ENCODE measurements at regions not wholly inside any gene's neighbourhood (a gene's known extent, or its start where the extent isn't known, plus 50 kb on each side); places are given as distances from the start of the nearest gene placed in this dataset.

DNA sequence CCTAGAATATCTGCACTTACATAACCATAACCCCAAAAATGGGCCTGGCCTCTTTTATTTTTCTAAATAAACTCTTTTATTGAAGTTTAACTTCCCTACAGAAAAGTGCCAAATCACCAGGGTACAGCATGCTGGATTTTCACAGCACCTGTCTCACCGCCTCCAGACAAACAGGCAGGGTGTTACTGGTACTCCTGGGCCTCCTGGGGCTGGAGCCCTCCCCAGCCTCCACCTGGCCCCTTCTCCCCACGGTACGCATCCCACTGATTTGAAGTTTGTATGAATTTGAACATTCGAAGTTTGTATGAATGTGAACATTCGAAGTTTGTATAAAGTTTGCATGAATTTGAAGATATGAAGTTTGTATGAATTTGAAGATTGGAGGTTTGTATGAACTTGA is 232.1 kb downstream of the NDUFA10 start:
- no peaks in the 10 kb centered on the region for H3K36me3 Mint-ChIP-seq (ENCODE audit: low read depth)
- H3K27me3 Mint-ChIP-seq (ENCODE audit: insufficient read depth): peaks cover 5% of the 10 kb centered on the region
- TF ChIP-seq, protein P1, sequence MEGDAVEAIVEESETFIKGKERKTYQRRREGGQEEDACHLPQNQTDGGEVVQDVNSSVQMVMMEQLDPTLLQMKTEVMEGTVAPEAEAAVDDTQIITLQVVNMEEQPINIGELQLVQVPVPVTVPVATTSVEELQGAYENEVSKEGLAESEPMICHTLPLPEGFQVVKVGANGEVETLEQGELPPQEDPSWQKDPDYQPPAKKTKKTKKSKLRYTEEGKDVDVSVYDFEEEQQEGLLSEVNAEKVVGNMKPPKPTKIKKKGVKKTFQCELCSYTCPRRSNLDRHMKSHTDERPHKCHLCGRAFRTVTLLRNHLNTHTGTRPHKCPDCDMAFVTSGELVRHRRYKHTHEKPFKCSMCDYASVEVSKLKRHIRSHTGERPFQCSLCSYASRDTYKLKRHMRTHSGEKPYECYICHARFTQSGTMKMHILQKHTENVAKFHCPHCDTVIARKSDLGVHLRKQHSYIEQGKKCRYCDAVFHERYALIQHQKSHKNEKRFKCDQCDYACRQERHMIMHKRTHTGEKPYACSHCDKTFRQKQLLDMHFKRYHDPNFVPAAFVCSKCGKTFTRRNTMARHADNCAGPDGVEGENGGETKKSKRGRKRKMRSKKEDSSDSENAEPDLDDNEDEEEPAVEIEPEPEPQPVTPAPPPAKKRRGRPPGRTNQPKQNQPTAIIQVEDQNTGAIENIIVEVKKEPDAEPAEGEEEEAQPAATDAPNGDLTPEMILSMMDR (IDR thresholded peaks at IDR 0.05): no peak
- H3K4me1 Mint-ChIP-seq (ENCODE audit: low read depth): no peaks in the 10 kb centered on the region
- no peak overlapping the region for H3K27ac Mint-ChIP-seq
- no peak for DNase-seq
- H3K4me3 Mint-ChIP-seq: no peak overlapping the region
- H3K9me3 Mint-ChIP-seq: peaks cover 19% of the 10 kb centered on the region; the same call in 1 of the 2 replicates

DNA sequence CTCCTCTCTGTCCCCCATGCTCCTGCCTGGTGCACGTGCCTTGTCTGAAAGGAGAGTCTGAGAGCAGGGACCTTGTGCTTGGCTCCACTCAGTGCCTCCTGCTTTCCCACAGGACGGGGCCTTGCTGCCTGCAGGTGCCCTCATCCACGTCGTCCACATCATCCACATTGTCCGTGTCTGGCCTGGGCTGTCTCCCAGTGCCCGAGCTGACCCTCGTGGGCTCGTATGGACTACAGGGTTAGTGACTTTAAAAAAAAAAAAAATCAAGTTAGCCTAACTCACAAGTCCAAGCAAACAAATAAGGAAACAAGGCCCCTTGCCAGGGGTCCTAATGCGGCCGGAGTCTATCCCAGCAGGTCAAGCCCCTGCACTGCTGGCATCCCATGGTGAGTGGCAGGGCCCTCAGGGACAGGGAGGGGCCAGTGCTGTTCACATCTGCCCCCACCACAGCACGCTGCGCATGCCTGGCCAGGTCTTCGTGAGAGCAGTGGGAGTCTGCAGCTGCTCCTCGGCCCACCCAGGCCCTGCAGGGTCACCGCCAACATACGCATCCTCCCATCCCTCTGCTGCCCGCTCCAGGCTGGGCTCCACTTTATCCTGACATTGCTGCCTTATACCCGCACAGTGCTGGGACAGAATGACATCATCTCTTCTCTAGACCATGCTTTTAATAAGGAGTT is 232.6 kb downstream of the NDUFA10 start:
- Mint-ChIP-seq H3K9me3 (peaks cover 17% of the 10 kb centered on the region; the same call in 1 of the 2 replicates), H3K27ac (no peak overlapping the region), H3K4me3 (no peak overlapping the region), H3K27me3 (ENCODE audit: insufficient read depth) (peaks cover 4% of the 10 kb centered on the region), H3K4me1 (ENCODE audit: low read depth) (no peaks in the 10 kb centered on the region), H3K36me3 (ENCODE audit: low read depth) (no peaks in the 10 kb centered on the region)
- TF ChIP-seq, protein P1 (IDR thresholded peaks at IDR 0.05): no peak
- no peak for DNase-seq

DNA sequence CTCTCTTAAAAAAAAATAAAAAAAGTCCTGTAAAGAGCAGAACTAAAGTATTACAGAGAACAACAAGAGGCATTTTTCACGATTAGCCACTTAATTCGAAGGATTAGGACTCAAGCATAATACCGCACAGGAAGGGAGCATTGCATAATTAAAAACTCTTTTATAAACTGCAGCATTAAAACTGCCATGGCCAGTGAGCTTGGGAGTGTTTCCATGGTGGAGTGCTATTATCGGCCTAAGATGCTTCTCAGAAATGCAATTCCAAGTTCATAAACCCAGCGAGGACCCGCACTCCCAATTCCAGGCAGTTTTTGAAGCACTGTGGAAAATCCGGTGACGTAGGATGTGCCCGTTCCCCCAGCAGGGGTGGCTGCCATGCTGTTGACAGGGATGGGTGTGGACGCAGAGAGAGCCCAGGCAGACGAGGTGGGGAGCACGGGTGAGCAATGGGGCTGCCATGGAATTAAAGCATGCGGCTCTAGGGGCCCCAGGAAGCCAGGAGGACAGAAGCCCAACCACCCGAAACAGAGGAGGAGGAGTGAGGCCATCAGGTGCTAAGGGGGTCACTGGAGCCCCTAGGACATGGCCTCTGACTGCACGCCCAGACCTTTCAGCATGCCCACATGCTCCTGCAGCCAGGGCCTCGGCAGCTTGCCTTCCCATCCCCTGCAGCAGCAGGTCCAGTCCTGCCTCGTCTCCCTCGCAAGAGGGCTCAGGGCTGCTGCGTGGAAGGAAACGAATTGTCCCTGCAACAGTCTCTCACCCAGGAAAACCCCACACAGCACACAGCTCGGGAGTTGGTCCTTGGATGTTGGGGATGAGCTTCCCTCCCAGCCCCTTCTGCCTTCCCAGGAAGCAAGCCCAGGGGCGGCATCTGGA is 233.4 kb downstream of the NDUFA10 start:
- Mint-ChIP-seq H3K36me3 (ENCODE audit: low read depth) (no peaks in the 10 kb centered on the region), H3K27me3 (ENCODE audit: insufficient read depth) (peaks cover 4% of the 10 kb centered on the region), H3K9me3 (peaks cover 12% of the 10 kb centered on the region; the same call in 1 of the 2 replicates), H3K4me1 (ENCODE audit: low read depth) (no peaks in the 10 kb centered on the region), H3K27ac (no peak overlapping the region), H3K4me3 (no peak overlapping the region)
- TF ChIP-seq, protein P1 (IDR thresholded peaks at IDR 0.05): no peak
- DNase-seq: no peak

- no peak overlapping the region for H3K4me3 Mint-ChIP-seq
- H3K9me3 Mint-ChIP-seq: peaks cover 15% of the 10 kb centered on the region; the same call in 1 of the 2 replicates
- H3K27ac Mint-ChIP-seq: no peak overlapping the region
- H3K36me3 Mint-ChIP-seq (ENCODE audit: low read depth): no peaks in the 10 kb centered on the region
- TF ChIP-seq, protein P1 (IDR thresholded peaks at IDR 0.05): no peak
- DNase-seq: no peak
- peaks cover 4% of the 10 kb centered on the region for H3K27me3 Mint-ChIP-seq (ENCODE audit: insufficient read depth)
- no peaks in the 10 kb centered on the region for H3K4me1 Mint-ChIP-seq (ENCODE audit: low read depth)
Measured at GRCh38 chr2:239790721-239791120, 234.4 kb downstream of the NDUFA10 start.

- H3K36me3 Mint-ChIP-seq (ENCODE audit: low read depth): no peaks in the 10 kb centered on the region
Measured at GRCh38 chr2:239790313-239790712, 234.8 kb downstream of the NDUFA10 start.

More at GRCh38 chr2:239790313-239790712, 234.8 kb downstream of the NDUFA10 start:
- TF ChIP-seq, protein P1 (IDR thresholded peaks at IDR 0.05): no peak
- peaks cover 4% of the 10 kb centered on the region for H3K27me3 Mint-ChIP-seq (ENCODE audit: insufficient read depth)
- H3K4me1 Mint-ChIP-seq (ENCODE audit: low read depth): no peaks in the 10 kb centered on the region
- no peak overlapping the region for H3K4me3 Mint-ChIP-seq
- no peak for DNase-seq
- no peak overlapping the region for H3K27ac Mint-ChIP-seq
- H3K9me3 Mint-ChIP-seq: peaks cover 16% of the 10 kb centered on the region; the same call in 1 of the 2 replicates

All from HFFc6 (cell line).